ENCODE measurements at regions not wholly inside any gene's neighbourhood (a gene's known extent, or its start where the extent isn't known, plus 50 kb on each side); places are given as distances from the start of the nearest gene placed in this dataset.

- DNase-seq, result no peak
- intact Hi-C loops (cut with DNase I; ENCODE audit: low total_unique reads), result no loop called here
Observed at GRCh38 chrX:22698151-22698550, 301.6 kb upstream of the DDX53 start.

GRCh38 chrX:22699581-22700091 is 300.1 kb upstream of the DDX53 start:
- TF ChIP-seq POLR2A (IDR thresholded peaks at IDR 0.05) (no peak), POLR2AphosphoS5 (IDR thresholded peaks at IDR 0.05) (peak in 2 of 3 donors; percentile 19 to 30), EP300 (IDR thresholded peaks at IDR 0.05; ENCODE audit: low read depth) (no peak), CTCF (IDR thresholded peaks at IDR 0.05) (no peak)
- no peak for DNase-seq
- no peaks in the 10 kb centered on the region for H3K27me3 ChIP-seq
- intact Hi-C loops (cut with DNase I; ENCODE audit: low total_unique reads) (no loop called here), in situ Hi-C loops (cut with MboI; ENCODE audit: low pct_ligation_motif_present in 1 of 4, low pct_unique_long_range_greater_than_20kb in 1 of 4, low sequenced_read_pairs in 3 of 4) (no loop called here)
- H3K4me1 ChIP-seq, result no peaks in the 10 kb centered on the region
- H3K9me3 ChIP-seq, result no peaks in the 10 kb centered on the region
- WGBS, 2 donors (ENCODE audit: low coverage in 1 of 2), result 35 to 54% methylated on average over 4 to 5 of the region's 5 CpGs
- no peak overlapping the region for H3K4me3 ChIP-seq
- H3K27ac ChIP-seq, result peak overlapping the region in 2 of 4 donors; percentile 29 to 31
- no peaks in the 10 kb centered on the region for H3K36me3 ChIP-seq

More at GRCh38 chrX:22698151-22698550, 301.6 kb upstream of the DDX53 start:
- no peaks in the 10 kb centered on the region for H3K27me3 ChIP-seq
- H3K9me3 ChIP-seq, result no peaks in the 10 kb centered on the region
- no peaks in the 10 kb centered on the region for H3K4me1 ChIP-seq
- no peak overlapping the region for H3K4me3 ChIP-seq
- in situ Hi-C loops (cut with MboI; ENCODE audit: low pct_ligation_motif_present in 1 of 4, low pct_unique_long_range_greater_than_20kb in 1 of 4, low sequenced_read_pairs in 3 of 4), result no loop called here
- TF ChIP-seq POLR2A (IDR thresholded peaks at IDR 0.05), result no peak
- TF ChIP-seq POLR2AphosphoS5 (IDR thresholded peaks at IDR 0.05), result no peak
- TF ChIP-seq EP300 (IDR thresholded peaks at IDR 0.05; ENCODE audit: low read depth), result no peak
- H3K36me3 ChIP-seq, result no peaks in the 10 kb centered on the region
- H3K27ac ChIP-seq, result no peak overlapping the region

DNA sequence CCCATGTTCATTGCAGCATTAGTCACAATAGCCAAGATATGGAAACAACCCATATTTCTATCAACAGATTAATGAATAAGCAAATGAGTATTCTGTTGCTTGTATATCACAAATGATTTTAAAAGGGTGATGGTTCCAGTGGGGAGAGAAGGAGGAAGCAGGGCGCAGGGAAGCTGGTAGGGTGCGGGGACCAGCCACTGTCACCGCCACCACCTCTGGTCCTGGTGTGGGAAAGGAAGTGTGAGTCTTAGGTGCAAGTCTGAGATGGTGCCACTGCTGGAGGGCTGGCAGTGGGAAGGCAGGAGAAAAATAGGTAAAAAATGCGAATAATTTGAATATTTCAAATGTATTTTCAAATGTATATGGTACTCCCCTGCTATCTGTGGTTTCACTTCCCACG is 286.8 kb upstream of the DDX53 start:
- WGBS, 2 donors (ENCODE audit: low coverage in 1 of 2), result 78 to 84% methylated on average over 4 to 5 of the region's 5 CpGs
- Histone ChIP-seq H3K4me1 (no peaks in the 10 kb centered on the region), H3K36me3 (no peaks in the 10 kb centered on the region), H3K4me3 (no peak overlapping the region), H3K9me3 (no peaks in the 10 kb centered on the region), H3K27me3 (no peaks in the 10 kb centered on the region), H3K27ac (no peak overlapping the region)
- DNase-seq, result no peak
- intact Hi-C loops (cut with DNase I; ENCODE audit: low total_unique reads) (no loop called here), in situ Hi-C loops (cut with MboI; ENCODE audit: low pct_ligation_motif_present in 1 of 4, low pct_unique_long_range_greater_than_20kb in 1 of 4, low sequenced_read_pairs in 3 of 4) (no loop called here)
- TF ChIP-seq EP300 (IDR thresholded peaks at IDR 0.05; ENCODE audit: low read depth) (no peak), POLR2AphosphoS5 (IDR thresholded peaks at IDR 0.05) (no peak), CTCF (IDR thresholded peaks at IDR 0.05) (no peak), POLR2A (IDR thresholded peaks at IDR 0.05) (no peak)

GRCh38 chrX:22730542-22730941 is 269.2 kb upstream of the DDX53 start:
- Histone ChIP-seq H3K36me3 (no peaks in the 10 kb centered on the region), H3K27me3 (no peaks in the 10 kb centered on the region), H3K4me3 (no peak overlapping the region), H3K4me1 (no peaks in the 10 kb centered on the region), H3K27ac (no peak overlapping the region), H3K9me3 (no peaks in the 10 kb centered on the region)
- 60 to 72% methylated on average over 2 to 6 of the region's 6 CpGs for WGBS, 2 donors (ENCODE audit: low coverage in 1 of 2)
- in situ Hi-C loops (cut with MboI; ENCODE audit: low pct_ligation_motif_present in 1 of 4, low pct_unique_long_range_greater_than_20kb in 1 of 4, low sequenced_read_pairs in 3 of 4), result loop anchor here in 1 of 4 donors (25.0 kb wide), 1 partner anchor 568 kb away; no protein-coding TSS in a partner anchor
- no peak for TF ChIP-seq EP300 (IDR thresholded peaks at IDR 0.05; ENCODE audit: low read depth)
- no peak for TF ChIP-seq CTCF (IDR thresholded peaks at IDR 0.05)
- no peak for TF ChIP-seq POLR2A (IDR thresholded peaks at IDR 0.05)
- TF ChIP-seq POLR2AphosphoS5 (IDR thresholded peaks at IDR 0.05), result no peak
- DNase-seq, result no peak
- intact Hi-C loops (cut with DNase I; ENCODE audit: low total_unique reads), result no loop called here

DNA sequence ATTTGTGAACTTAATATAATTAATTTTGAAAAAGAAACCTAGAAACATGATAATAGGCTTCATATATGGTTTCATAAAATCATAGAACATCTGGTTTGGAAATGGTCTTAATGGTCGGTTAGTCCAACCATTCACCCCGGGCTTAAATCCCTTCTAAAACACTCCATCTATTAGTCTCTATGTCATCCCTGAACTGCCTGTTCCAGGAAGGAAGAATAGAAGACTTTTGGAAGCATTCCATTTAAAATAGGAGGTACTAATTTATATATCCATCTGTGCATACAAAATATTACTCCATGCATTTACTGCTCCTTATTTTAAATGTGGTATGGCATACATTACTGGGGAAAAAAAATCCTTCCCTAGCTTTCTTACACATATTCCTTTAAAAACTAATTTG is 262.2 kb upstream of the DDX53 start:
- H3K27me3 ChIP-seq, result no peaks in the 10 kb centered on the region
- no peak overlapping the region for H3K4me3 ChIP-seq
- in situ Hi-C loops (cut with MboI; ENCODE audit: low pct_ligation_motif_present in 1 of 4, low pct_unique_long_range_greater_than_20kb in 1 of 4, low sequenced_read_pairs in 3 of 4), result loop anchor here in 1 of 4 donors (25.0 kb wide), 1 partner anchor 575 kb away; no protein-coding TSS in a partner anchor
- H3K36me3 ChIP-seq, result no peaks in the 10 kb centered on the region
- 75% methylated on average over 2 of the region's 2 CpGs; no CpG with 5 or more reads in 1 of the 2 donors for WGBS, 2 donors (ENCODE audit: low coverage in 1 of 2)
- H3K27ac ChIP-seq, result no peak overlapping the region
- no peaks in the 10 kb centered on the region for H3K4me1 ChIP-seq
- no peak for DNase-seq
- TF ChIP-seq EP300 (IDR thresholded peaks at IDR 0.05; ENCODE audit: low read depth) (no peak), POLR2A (IDR thresholded peaks at IDR 0.05) (no peak), CTCF (IDR thresholded peaks at IDR 0.05) (no peak), POLR2AphosphoS5 (IDR thresholded peaks at IDR 0.05) (no peak)
- no peaks in the 10 kb centered on the region for H3K9me3 ChIP-seq
- intact Hi-C loops (cut with DNase I; ENCODE audit: low total_unique reads), result no loop called here

Measured in transverse colon (tissue), 4 donors.